Inflammatory macrophage treated with lipopolysaccharide for 4 hours (primary cell): ENCODE measurements at regions not wholly inside any gene's neighbourhood (a gene's known extent, or its start where the extent isn't known, plus 50 kb on each side); places are given as distances from the start of the nearest gene placed in this dataset.

Experiments used
- DNase-seq: peaks from one replicate; pipeline ENCODE4 v3.0.0-alpha.2; 2020

- no peak for DNase-seq
These were observed 362.7 kb upstream of the SLC8A1 start for GRCh38 chr2:40814616-40815015.

GRCh38 chr2:40820319-40820718 is 368.4 kb upstream of the SLC8A1 start:
- no peak for DNase-seq

GRCh38 chr2:40823478-40823877 is 371.6 kb upstream of the SLC8A1 start:
- no peak for DNase-seq

GRCh38 chr2:40824278-40824677 is 372.4 kb upstream of the SLC8A1 start:
- DNase-seq: no peak

- no peak for DNase-seq
These were observed 375.5 kb upstream of the SLC8A1 start for GRCh38 chr2:40827392-40827791.

- no peak for DNase-seq
These were observed 379.5 kb upstream of the SLC8A1 start for GRCh38 chr2:40831321-40831873.

GRCh38 chr2:40841856-40842255 is 390.0 kb upstream of the SLC8A1 start:
- no peak for DNase-seq

- peak; percentile 56 for DNase-seq
These were observed 392.7 kb upstream of the SLC8A1 start for GRCh38 chr2:40844353-40845277.

GRCh38 chr2:40851661-40852060 is 399.8 kb upstream of the SLC8A1 start:
- peak; percentile 4 for DNase-seq

- no peak for DNase-seq
These were observed 407.7 kb upstream of the SLC8A1 start for GRCh38 chr2:40859617-40860016.

- DNase-seq: no peak
These were observed 415.9 kb upstream of the SLC8A1 start for GRCh38 chr2:40867829-40868228.

GRCh38 chr2:40872580-40872979 is 420.7 kb upstream of the SLC8A1 start:
- DNase-seq: no peak

- no peak for DNase-seq
These were observed 422.5 kb upstream of the SLC8A1 start for GRCh38 chr2:40874380-40874779.

GRCh38 chr2:40877734-40878288 is 425.9 kb upstream of the SLC8A1 start:
- DNase-seq: peak; percentile 1

GRCh38 chr2:40879305-40879704 is 427.4 kb upstream of the SLC8A1 start:
- DNase-seq: no peak

- no peak for DNase-seq
These were observed 434.2 kb upstream of the SLC8A1 start for GRCh38 chr2:40886100-40886499.

GRCh38 chr2:40886655-40887054 is 434.8 kb upstream of the SLC8A1 start:
- no peak for DNase-seq

GRCh38 chr2:40896358-40896757 is 444.5 kb upstream of the SLC8A1 start:
- DNase-seq: no peak

- DNase-seq: no peak
These were observed 462.8 kb upstream of the SLC8A1 start for GRCh38 chr2:40914666-40915065.

GRCh38 chr2:40915651-40916050 is 463.8 kb upstream of the SLC8A1 start:
- DNase-seq: no peak

- no peak for DNase-seq
These were observed 483.5 kb upstream of the SLC8A1 start for GRCh38 chr2:40935349-40935748.

- no peak for DNase-seq
These were observed 485.4 kb upstream of the SLC8A1 start for GRCh38 chr2:40937284-40937683.

- DNase-seq: no peak
These were observed 501.5 kb upstream of the SLC8A1 start for GRCh38 chr2:40953341-40953740.

- no peak for DNase-seq
These were observed 503.2 kb upstream of the SLC8A1 start for GRCh38 chr2:40955042-40955441.
